ENCODE measurements at regions not wholly inside any gene's neighbourhood (a gene's known extent, or its start where the extent isn't known, plus 50 kb on each side); places are given as distances from the start of the nearest gene placed in this dataset.

DNA sequence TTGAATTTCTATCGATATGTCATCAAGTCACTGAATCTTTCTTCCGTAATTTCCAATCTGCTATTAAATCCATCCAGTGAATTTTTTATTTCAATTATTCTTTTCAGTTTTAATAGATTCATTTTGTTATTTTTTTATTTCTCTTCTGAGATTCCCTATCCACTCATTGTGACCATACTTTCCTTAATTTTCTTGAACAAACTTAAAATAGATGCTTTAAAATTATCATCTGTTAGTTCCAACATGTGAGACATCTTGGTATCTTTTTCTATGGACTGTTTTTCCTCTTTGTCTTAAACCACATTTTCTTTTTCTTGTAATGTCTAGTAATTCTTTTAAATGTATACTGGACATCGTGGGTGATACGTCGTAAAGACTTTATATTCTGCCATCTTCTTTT lies 236.6 kb upstream of the TLE3 start:
- DNase-seq (ENCODE audit: low read depth in 1 of 2, low spot score in 1 of 2) = no peak

DNA sequence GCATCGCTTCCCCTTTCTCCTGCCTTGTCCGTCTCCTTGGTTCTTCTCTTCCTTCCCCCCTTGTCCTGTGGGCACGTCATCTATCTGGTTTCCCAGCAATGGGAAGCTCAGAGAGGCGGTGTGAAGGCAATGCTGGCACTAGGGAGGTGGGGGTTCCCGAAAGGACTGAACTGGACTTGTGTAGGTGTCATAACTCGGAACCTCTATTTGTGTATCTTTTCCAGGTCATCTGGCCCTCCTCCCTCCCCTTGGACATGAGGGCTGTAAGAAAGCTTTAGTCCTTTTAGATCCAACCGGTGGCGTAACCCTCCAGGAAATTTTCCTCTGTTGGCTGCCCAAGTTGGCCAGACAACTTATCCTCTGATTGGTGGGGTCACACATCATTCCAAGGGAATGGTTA lies 231.5 kb upstream of the TLE3 start:
- DNase-seq (ENCODE audit: low read depth in 1 of 2, low spot score in 1 of 2) = no peak

DNA sequence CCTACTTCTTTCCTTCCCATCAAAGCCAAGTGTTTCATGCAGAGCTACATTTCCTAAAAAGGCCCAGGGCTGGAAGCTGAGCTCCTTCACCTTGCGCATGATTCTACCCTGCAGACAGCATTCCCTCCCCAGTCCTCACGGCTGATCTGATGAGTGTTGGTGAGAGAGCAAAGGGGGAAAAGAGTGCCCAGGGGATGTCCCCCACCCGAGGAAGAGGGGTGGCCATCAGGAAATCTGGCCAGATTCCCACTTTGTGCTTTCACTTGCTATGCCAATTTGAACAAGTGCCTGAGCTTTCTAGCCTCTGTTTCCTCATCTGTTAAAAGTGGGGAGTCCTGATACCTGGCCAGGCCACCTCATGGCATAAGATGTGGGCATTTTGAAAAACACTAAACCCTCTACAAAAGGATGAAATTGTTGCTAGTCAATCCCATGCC lies 231.0 kb upstream of the TLE3 start:
- DNase-seq (ENCODE audit: low read depth in 1 of 2, low spot score in 1 of 2) = no peak

DNA sequence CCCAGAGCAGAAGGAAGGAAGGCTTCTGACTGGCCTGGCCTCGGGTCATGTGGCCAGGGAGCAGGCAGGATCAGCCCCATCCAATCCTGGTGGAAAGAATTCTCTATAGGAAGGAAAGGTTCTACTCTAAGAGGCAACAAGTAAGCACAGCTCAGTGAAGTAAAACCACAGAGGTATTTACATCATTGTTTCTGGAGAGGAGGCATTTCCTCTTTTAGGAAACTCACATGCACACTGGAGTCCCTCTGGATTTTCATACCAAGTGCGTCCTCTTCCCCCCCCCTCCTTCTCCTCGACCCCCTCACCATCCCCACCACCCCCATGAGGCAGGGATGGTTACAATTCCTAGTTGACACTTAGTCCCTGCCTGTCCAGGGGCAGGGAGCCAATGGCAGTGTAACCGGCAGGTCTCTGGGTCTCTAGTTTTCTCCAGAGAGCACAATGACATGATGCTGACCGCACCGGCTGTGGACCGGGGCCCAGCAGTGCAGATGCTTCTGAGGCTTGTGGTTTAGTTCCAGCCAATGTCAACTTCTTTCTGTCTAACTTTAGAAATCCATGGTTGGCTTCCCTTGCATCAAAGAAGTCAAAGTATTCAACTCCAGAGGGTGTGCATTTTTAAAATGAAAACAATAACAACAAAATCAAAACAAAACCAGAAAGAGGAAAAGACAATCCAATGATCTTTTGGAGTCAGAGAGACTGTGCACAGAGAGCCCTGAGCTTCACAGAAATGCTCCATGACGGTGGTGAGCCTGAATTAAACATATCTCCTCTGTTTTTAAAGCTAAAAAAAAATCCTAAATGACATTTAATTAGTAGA lies 230.3 kb upstream of the TLE3 start:
- DNase-seq (ENCODE audit: low read depth in 1 of 2, low spot score in 1 of 2) = no peak

DNA sequence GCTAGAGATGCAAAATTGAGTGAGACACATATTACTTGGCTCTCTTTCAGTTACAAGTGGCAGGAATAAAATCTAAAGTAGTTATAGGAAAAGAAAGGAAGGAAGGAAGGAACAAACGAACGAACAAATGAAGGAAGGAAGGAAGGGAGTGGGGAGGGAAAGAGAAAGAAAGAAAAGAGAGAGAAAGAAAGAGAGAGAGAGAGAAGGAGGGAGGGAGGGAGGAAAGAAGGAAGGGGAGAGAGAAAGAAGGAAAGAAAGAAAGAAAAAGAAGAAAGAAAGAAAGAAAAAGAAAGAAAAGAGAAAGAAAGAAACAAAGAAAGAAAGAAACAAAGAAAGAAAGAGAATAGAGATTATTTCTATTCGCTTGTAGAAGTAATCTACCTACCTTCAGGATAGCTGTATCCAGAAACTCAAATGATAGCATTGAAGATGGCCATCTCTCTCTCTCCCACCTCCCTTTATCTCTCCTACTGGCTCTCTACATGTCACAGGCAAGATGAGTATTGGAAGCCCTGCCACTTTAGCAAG lies 229.7 kb upstream of the TLE3 start:
- no peak for DNase-seq (ENCODE audit: low read depth in 1 of 2, low spot score in 1 of 2)

DNA sequence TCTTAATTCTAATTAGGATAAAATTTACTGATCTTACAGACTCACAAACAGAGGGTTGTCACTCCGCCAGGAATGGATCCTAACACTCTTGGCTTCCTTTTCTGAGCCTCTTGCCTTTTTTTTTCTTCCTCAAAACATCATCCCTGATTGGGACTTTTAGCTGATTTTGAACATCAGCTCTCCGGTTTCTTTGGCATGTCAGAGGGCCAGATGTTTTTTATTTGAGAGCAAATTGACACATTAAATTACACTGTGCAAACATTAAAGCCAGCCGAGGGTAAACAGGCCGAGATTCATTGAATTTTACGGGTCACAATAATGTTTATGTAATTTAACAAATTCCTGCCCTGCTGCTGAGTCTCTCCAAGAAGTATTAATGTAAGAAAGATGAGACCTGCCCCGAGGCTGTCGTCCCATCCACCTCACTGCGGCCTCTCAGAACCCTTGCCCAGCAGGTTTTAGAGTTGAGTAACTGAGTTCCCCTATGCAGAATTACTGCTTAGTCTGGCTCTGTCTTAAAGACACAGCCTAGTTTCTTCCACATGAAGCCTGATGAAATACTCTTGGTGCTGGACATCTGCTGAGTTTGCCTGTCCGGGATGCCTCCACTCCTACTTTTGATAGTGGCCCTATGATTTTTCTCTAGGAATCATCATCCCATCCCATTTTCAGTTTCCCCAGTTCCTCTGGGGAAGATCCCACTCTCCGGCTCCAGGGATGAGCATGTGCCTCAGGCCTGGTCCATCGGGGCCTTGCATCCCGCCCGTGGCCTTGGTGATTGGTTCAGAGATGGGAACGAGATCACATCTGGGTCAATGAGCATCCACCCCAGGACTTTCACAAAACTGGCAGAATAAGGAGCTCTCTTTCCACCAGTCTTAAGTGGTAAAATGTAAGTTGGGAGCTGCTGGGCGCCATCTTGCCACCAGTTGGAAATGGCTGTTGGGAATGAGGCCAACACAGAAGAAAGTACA lies 226.6 kb upstream of the TLE3 start:
- no peak for DNase-seq (ENCODE audit: low read depth in 1 of 2, low spot score in 1 of 2)

DNA sequence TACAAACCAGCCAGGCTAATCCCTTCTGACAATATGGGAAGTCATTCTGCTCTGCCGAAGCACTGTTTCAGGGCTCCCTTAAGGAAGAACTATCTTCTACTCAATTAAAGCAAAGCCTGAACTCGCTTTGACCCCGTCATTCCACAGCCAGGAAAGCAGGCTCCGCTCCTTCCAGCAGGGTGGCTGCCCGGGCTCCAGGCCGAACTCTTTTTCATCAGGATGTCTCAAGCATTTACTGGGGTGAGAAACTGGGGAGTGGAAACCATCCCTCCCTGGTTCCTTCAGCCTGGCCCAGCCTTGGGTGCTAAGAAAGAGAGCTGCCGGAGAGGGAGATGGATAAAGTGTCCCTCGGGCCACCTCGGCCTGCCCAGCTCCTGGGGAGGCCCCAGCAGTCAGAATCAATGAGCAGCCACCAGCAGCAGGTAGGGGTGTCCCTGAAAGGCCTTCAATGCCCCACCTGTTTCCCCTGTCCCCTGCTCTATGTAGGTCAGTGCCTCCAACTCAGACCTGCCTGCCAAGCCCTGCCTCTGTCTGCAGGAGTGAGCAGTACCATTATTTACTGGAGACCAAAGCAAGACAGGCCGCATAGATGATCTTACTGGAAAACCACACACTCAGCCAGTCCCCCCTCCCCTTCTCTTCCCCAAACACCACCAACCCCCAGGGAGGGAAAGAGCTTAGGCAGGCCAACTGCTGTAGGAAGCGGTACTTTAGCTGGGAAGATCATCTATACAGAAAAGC lies 225.6 kb upstream of the TLE3 start:
- DNase-seq (ENCODE audit: low read depth in 1 of 2, low spot score in 1 of 2) = no peak

DNA sequence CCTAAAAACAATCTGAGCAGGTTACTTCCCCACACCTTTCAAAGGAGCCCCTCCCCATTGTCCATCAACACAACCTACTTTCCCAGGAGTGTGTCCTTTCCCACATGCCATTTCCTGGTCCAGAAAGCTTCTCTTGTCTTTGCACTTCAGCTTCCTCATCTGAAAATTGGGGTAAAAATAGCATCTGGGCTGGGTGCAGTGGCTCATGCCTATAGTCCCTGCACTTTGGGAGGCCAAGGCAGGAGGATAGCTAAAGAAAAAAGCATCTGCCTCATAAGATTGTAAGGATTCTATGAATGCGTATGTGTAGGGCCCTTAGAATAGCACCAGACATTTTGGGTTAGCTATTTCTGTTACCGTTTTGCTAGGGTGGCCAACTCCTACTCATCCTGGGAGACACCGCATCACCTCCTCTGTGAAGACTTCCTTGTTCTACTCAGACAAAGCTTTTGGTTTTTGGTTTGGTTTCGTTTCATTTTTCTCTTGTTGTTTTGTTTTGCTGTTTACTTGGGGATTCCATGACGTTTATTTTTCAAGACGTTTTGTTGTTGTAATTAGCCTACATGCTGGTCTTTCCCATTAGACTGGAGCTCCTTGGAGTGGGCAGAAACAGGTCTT lies 224.4 kb upstream of the TLE3 start:
- DNase-seq (ENCODE audit: low read depth in 1 of 2, low spot score in 1 of 2) = no peak

DNA sequence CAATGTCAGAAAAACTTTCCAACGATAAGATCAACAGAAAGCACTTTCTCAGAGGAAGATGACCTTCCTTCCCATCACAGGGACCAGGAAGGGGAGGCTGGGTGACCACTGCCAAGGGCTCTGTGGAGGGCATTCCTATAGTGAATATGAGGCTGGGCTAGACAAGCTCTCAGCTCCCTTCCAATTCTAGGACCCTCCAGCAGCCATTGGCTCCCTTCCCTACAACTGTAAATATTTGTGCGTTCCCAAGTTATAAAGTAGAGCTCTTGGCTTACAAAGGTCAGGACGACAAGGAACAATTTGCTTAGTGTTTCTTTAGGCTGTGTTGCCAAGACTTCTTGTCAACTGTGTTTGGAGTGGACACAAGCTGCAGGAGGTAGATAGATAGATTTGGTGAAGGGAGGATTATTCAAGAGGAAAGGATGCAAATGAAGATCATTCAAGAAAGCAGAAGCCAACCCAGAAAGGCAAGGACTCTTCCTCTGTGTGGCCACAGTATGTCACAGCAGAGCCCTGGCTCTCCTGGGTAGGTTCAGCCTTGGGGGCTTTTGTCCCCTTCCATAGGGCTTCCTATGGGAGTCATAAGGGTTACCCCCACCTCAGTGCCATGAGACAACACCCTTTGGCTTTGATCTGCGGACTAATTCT lies 223.6 kb upstream of the TLE3 start:
- DNase-seq (ENCODE audit: low read depth in 1 of 2, low spot score in 1 of 2) = no peak

DNA sequence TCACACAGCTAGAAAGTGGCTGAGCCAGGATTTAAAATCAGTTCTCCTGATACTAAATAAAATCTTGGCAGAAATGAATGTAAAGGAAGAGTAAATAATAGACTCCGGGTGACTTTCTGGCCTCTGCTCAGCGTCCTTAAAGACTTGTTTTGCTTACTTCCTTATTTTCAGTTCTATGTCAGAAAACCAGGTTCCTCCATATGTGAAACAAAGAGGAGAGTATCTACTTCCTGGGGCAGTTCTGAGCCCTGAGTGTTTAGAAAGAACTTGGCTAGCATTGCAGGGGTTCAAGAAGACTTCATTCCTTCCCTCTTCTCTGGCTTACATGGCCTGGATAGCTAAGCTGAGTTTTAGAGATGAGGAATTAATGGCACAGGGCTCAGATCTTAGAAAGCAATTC lies 222.8 kb upstream of the TLE3 start:
- no peak for DNase-seq (ENCODE audit: low read depth in 1 of 2, low spot score in 1 of 2)

DNA sequence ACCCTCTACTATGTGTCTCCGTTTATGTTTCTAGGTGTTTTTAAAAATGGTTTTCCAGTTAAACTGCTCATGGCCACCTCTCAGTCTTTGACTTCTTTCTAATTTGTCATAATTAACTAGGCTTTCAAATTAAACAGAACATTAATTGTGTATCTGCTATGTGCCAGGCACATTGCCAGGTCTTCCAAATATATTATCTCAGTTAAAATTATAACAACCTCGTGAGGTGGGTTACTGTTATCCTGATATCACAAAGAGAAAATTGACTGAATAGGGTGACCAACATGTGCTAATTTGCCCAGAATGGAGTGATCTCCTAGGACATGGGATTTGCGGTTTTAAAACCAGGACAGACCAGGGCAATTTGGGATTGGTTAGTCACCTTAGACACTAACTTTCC lies 222.4 kb upstream of the TLE3 start:
- no peak for DNase-seq (ENCODE audit: low read depth in 1 of 2, low spot score in 1 of 2)

DNA sequence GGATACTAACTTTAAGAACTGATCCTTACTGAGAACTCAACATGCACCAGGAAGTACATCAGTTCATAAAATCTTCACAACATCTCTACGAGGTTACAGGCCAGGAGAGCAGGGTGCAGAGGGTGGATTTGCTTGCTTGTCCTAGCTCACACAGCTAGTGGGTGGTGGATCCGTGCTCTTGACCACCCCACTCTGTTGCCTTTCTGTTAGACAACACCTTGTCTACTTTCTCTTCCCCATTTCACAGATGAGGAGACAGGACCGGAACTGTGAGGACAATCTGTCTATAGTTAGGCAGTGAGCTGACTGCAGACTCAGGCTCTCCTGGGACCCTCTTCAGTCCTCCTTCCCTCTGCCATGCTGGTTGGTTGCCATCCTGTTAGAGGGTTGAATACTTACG lies 221.7 kb upstream of the TLE3 start:
- DNase-seq (ENCODE audit: low read depth in 1 of 2, low spot score in 1 of 2) = no peak

DNA sequence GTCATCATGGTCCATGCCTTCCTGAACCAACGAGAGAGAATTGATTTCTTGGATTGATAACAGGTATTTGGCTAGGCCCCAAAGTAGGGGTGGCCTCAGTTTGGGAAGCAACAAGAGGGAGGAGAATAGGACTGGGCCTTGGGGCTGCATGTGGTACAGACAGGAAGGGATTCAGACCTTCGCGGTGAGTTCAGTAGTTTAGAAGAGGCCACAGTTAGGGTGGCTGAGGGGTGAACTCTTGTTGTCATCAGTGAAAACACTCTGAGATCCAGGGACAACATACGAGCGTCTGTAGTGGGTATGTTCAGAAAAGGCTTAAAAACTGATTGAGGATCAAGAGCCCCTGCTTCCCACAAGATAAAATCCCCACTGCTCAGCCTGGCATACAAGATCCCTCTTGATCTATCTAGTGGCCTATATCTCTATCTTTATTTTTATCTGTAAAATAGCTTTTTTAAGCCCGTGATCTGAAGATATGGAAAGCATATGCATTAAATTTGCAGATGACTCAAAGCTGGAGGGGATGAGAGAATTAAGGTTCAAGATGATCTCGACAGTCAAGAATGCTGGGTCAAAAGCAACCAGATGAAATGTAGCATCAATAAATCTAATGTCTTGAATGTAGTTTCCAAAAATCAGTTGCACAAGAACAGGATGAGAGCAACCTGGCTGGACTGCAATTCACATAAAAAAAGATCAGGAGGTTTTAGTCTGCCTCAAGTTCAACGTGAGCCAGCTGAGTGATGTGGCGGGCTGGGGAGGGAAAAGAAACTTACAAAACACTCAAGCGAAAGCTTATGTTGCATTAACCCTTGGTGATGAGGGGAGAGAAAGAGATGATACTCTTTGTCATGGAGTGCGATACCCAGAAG lies 221.1 kb upstream of the TLE3 start:
- no peak for DNase-seq (ENCODE audit: low read depth in 1 of 2, low spot score in 1 of 2)

DNA sequence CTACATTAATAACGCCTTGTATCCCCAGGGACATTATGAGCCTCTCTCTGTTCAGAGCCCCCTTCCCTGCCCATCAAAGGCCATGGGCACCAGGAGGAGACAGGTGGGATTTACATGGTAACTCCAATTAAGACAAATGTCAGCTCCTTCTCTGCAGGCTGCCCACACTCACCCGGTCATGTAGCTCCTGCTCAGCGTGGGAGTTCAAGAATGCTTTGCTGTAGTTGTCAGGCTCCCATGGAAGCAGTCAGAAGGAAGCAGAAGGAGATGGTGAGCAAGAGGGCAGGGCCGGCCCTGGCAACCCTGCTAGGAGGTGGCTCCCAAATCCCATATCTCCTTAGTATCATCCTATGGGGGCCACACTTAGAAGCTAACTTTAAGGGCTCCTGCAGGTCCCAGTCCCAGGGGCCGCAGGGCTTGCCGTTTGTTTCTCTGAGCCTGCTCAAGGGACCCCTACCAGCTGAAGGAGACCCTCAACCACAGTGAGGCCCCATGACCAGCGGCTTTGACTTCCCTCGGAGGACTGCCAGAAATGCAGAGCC lies 218.4 kb upstream of the TLE3 start:
- DNase-seq (ENCODE audit: low read depth in 1 of 2, low spot score in 1 of 2) = no peak

DNA sequence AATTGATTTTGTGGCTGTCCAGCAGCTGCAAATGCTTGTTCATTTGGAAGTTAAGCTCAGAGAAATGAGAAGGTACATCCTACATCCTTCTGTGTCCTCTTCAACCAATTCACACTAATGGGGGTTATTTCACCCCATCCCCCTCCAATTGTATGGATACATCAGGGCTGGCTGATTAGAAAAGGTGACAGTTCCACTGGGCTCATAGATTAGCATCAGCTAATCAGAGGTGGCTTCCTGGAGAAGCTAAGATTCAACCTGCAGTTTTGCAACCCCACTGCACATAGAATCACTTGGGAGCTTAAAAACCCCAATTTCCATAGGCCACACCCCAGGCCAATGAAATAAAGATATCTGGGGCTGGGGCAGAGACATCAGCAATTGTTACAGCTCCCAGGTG lies 217.7 kb upstream of the TLE3 start:
- DNase-seq (ENCODE audit: low read depth in 1 of 2, low spot score in 1 of 2) = no peak

DNA sequence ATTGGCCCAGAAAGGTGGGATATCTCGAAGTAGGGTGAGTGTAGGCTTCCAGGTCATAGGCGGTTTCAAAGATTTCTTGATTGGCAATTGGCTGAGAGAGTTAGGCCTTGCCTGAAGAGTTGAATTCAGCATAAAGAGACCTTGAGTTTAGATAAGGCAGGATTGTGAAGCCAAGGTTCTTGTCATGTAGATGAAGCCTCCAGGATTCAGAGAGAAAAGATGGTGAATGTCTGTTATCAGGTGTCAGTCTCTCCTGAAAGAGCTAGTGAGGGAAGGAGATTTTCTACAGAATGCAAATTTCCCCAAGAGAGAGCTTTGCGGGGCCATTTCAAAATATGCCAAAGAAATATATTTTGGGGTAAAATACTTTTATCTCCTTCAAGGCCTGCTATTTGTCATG lies 217.0 kb upstream of the TLE3 start:
- DNase-seq (ENCODE audit: low read depth in 1 of 2, low spot score in 1 of 2) = no peak

DNA sequence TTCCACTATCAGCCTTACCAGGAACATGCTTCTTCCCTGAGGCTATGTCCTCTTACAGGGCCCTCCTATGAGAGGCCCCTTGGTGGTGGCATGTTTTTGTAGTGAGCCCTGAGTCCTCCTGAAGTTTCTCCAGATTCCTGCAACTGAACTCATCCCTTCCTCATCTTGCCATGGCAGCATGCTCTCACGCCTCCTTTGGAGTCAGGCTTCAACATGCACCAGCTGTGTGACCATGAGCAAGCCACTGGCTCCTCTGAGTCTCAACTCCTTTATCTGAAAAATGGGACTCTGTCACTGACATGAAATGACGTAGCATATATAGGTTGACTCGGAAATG lies 216.3 kb upstream of the TLE3 start:
- no peak for DNase-seq (ENCODE audit: low read depth in 1 of 2, low spot score in 1 of 2)

DNA sequence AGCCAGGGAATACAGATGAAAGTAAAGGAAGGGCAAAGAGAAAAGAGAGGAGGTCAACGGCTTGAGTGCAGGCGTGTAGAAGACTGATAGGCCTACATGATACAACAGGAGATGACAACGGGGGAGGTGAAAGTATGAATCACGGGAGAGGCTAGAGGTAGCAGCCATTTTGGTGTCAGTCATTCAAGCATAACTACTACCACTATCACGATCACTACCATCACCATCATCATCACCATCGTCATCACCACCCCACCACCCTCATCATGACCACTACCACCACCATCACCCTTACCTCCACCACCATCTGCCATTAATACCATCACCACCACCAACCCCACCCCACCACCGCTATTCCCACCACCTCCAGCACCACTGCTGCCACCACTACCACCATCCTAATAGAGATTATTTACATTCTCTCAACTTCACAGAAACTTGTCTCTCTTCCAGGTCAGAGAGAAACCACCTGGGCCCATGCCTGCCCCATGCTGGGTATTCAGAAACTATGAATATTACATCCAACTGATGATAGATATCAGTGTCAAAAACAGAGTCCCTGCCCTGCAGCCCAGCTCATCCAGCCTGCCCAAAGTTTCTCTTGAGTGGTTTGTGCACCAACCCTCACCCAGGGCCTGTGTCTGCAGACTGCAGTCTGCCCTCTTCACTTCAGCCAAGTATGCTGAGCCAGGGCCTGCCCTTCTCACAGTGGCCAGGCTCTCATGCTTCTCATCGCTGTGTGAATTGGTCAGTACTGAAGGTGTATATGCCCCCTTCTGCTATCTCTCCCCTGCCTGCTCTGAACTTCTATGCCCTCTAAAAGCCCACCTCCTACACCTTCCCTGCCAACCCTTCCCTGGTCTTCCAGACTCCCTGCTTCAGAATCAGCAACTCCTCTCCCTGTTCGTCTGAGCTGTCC lies 215.6 kb upstream of the TLE3 start:
- DNase-seq (ENCODE audit: low read depth in 1 of 2, low spot score in 1 of 2) = no peak

Data from activated T-helper 1 cell treated with anti-CD3 and anti-CD28 coated beads, Interleukin-2, amount 50 U/mL, for 16 hours (primary cell).